CD4-positive, alpha-beta T cell (primary cell): ENCODE measurements at regions not wholly inside any gene's neighbourhood (a gene's known extent, or its start where the extent isn't known, plus 50 kb on each side); places are given as distances from the start of the nearest gene placed in this dataset.

Source experiments
- ATAC-seq: fragments of 200-7000 bp; cut with Tn5 transposase; one replicate; pipeline ENCODE4 v1.10.0; 2022; ENCODE audit warnings: mild to moderate bottlenecking; ENCODE audit not compliant: poor library complexity
- CTCF ChIA-PET: fragments of 350-600 bp; sonication (Branson Sonifier 250); formaldehyde crosslinking; loops from one replicate; lab custom pipeline; 2021; ENCODE audit warnings: antibody characterized with exemption, inconsistent platforms; lab: Charles Lee
- POLR2A ChIA-PET: fragments of 350-600 bp; sonication (Branson Sonifier 250); formaldehyde crosslinking; loops from one replicate; lab custom pipeline; 2021; ENCODE audit warnings: antibody characterized with exemption, inconsistent platforms; lab: Charles Lee
- DNase-seq, 14 experiments: peaks; one replicate each; pipeline ENCODE4 v3.0.0-alpha.2; 2013 to 2020; ENCODE audit warnings: mixed read lengths in 2 of 14
- H3K27ac ChIP-seq, 2 donors: one replicate each; pipeline versions ENCODE4 v1.5.1 to v1.7.0; 2013; ENCODE audit warnings: low read length in 2 of 2, low read depth in 1 of 2, mild to moderate bottlenecking in 1 of 2
- H3K27me3 ChIP-seq, 2 experiments: 1 replicate in 1 of 2; 2 replicates in 1 of 2; pipeline versions ENCODE4 v1.6.1 to v1.7.0; 2013; ENCODE audit warnings: low read length in 2 of 2, control low read depth in 1 of 2, mild to moderate bottlenecking in 1 of 2, moderate library complexity in 1 of 2; ENCODE audit not compliant: insufficient read depth in 2 of 2, control insufficient read depth in 1 of 2
- H3K36me3 ChIP-seq: one replicate; pipeline ENCODE4 v1.6.1; 2013; ENCODE audit warnings: low read length, control low read depth; ENCODE audit not compliant: insufficient read depth
- H3K4me1 ChIP-seq: one replicate; pipeline ENCODE4 v1.6.1; 2013; ENCODE audit warnings: low read length, control low read depth; ENCODE audit not compliant: insufficient read depth
- H3K4me3 ChIP-seq: one replicate; pipeline ENCODE4 v1.5.1; 2013; ENCODE audit warnings: mild to moderate bottlenecking, low read length, moderate library complexity
- H3K9me3 ChIP-seq, 2 experiments: 1 replicate in 1 of 2; 2 replicates in 1 of 2; pipeline versions ENCODE4 v1.6.1 to v1.7.0; 2013; ENCODE audit warnings: low read length in 2 of 2, mild to moderate bottlenecking in 2 of 2, control low read depth in 1 of 2, moderate library complexity in 1 of 2; ENCODE audit not compliant: control insufficient read depth in 1 of 2, insufficient read depth in 1 of 2
- H3K27ac Mint-ChIP-seq: one replicate; pipeline ENCODE4 v1.8.0; 2020; ENCODE audit warnings: mixed read lengths
- H3K27me3 Mint-ChIP-seq: one replicate; pipeline ENCODE4 v1.8.0; 2021; ENCODE audit warnings: mixed read lengths
- H3K36me3 Mint-ChIP-seq: one replicate; pipeline ENCODE4 v1.8.0; 2021; ENCODE audit warnings: low read depth, mixed read lengths
- H3K4me1 Mint-ChIP-seq: one replicate; pipeline ENCODE4 v1.8.0; 2021; ENCODE audit warnings: low read depth, mixed read lengths
- H3K4me3 Mint-ChIP-seq: one replicate; pipeline ENCODE4 v1.8.0; 2020; ENCODE audit warnings: mild to moderate bottlenecking, mixed read lengths
- H3K9me3 Mint-ChIP-seq: one replicate; pipeline ENCODE4 v1.8.0; 2020; ENCODE audit warnings: mixed read lengths
- intact Hi-C, 2 experiments: fragments of 100-400 bp; cut with DNase I in 1 of 2; cut with micrococcal nuclease in 1 of 2; formaldehyde crosslinking; loops; one replicate each; pipeline versions ENCODE4 v1.15.1 to v1.9.0; 2023 to 2025; cut with DNase I, micrococcal nuclease
- TF ChIP-seq, protein P1 (sequence below): fragments of 200-600 bp; IDR thresholded peaks from one replicate; pipeline ENCODE4 v1.8.0; 2022; ENCODE audit warnings: antibody characterized with exemption, mild to moderate bottlenecking

DNA sequence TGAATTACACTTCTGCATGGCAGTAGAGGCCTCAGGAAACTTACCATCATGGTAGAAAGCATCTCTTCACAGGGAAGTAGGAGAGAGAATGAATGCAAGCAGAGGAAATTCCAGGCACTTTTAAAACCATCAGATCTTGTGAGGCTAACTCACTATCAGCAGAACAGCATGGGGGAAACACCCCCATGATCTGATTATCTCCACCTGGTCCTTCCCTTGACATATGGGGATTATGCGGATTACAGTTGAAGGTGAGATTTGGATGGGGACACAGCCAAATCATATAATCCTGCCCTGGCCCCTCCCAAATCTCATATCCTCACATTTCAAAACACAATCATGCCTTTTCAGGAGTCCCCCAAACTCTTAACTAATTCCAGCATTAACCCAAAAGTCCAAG, 691.1 kb downstream of the SI start:
- TF ChIP-seq, protein P1, sequence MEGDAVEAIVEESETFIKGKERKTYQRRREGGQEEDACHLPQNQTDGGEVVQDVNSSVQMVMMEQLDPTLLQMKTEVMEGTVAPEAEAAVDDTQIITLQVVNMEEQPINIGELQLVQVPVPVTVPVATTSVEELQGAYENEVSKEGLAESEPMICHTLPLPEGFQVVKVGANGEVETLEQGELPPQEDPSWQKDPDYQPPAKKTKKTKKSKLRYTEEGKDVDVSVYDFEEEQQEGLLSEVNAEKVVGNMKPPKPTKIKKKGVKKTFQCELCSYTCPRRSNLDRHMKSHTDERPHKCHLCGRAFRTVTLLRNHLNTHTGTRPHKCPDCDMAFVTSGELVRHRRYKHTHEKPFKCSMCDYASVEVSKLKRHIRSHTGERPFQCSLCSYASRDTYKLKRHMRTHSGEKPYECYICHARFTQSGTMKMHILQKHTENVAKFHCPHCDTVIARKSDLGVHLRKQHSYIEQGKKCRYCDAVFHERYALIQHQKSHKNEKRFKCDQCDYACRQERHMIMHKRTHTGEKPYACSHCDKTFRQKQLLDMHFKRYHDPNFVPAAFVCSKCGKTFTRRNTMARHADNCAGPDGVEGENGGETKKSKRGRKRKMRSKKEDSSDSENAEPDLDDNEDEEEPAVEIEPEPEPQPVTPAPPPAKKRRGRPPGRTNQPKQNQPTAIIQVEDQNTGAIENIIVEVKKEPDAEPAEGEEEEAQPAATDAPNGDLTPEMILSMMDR = no peak
- Mint-ChIP-seq H3K4me1 (no peaks in the 10 kb centered on the region), H3K27me3 (no peaks in the 10 kb centered on the region), H3K4me3 (no peak overlapping the region), H3K9me3 (peaks cover 3% of the 10 kb centered on the region), H3K27ac (no peak overlapping the region), H3K36me3 (no peaks in the 10 kb centered on the region)
- H3K4me1 ChIP-seq = no peaks in the 10 kb centered on the region
- no peaks in the 10 kb centered on the region for H3K27me3 ChIP-seq
- intact Hi-C loops = no loop called here
- POLR2A ChIA-PET = no interaction called here
- CTCF ChIA-PET = no interaction called here
- ATAC-seq (no peak), DNase-seq (no peak)
- H3K36me3 ChIP-seq = no peaks in the 10 kb centered on the region
- no peaks in the 10 kb centered on the region for H3K9me3 ChIP-seq
- H3K4me3 ChIP-seq = no peak overlapping the region
- H3K27ac ChIP-seq = no peak overlapping the region

DNA sequence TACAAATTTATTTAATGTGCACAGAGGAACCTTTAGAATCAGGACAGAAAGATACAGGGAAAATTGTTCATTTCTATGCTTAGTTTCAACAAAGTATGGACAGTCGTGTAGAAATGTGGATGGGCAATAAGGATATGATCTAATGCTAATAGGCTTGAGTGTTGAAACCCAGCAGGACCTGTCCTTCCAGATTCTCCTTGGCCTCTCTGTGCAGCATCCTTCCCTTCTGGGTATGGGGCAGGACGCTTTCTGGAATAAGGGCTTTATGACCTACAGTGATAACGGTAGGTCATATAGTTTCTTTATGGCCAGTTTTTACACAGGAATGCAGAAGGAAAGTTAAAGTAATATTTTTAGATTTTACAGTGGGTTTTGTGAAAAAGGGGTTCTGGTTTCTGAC, 698.1 kb downstream of the SI start:
- intact Hi-C loops = no loop called here
- ATAC-seq (no peak), DNase-seq (no peak)
- Histone ChIP-seq H3K9me3 (peaks cover 0 to 4% of the 10 kb centered on the region in 2 experiments), H3K27ac (no peak overlapping the region), H3K4me3 (no peak overlapping the region), H3K4me1 (no peaks in the 10 kb centered on the region), H3K27me3 (no peaks in the 10 kb centered on the region), H3K36me3 (no peaks in the 10 kb centered on the region)
- Mint-ChIP-seq H3K4me3 (no peak overlapping the region), H3K27ac (no peak overlapping the region), H3K4me1 (no peaks in the 10 kb centered on the region), H3K27me3 (no peaks in the 10 kb centered on the region), H3K36me3 (no peaks in the 10 kb centered on the region), H3K9me3 (no peaks in the 10 kb centered on the region)
- CTCF ChIA-PET = no interaction called here
- POLR2A ChIA-PET = no interaction called here
- TF ChIP-seq, protein P1 = no peak

DNA sequence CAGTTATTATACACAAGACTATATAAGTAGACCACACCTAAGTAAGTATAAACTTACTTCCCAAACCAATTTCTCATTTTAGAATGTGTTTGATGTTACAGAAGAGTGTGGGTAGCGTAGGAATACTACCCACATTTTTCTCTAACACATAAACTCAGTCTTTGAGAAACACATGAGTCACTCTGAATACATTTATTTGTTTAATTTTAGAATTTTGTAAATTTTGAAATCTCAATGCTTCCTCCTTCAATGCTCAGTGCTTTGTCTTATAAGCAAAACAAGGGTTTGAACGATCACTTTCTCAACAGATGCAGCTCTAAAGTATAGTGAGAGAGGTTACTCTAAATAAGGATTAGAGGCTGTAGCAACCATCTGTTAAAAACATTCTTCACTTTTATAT, 700.8 kb downstream of the SI start:
- POLR2A ChIA-PET = no interaction called here
- ATAC-seq (no peak), DNase-seq (no peak)
- Mint-ChIP-seq H3K27me3 (no peaks in the 10 kb centered on the region), H3K36me3 (no peaks in the 10 kb centered on the region), H3K27ac (no peak overlapping the region), H3K4me3 (no peak overlapping the region), H3K4me1 (no peaks in the 10 kb centered on the region), H3K9me3 (peaks cover 3% of the 10 kb centered on the region)
- CTCF ChIA-PET = no interaction called here
- Histone ChIP-seq H3K36me3 (no peaks in the 10 kb centered on the region), H3K27ac (no peak overlapping the region), H3K27me3 (no peaks in the 10 kb centered on the region), H3K4me1 (no peaks in the 10 kb centered on the region), H3K9me3 (peaks cover 0 to 4% of the 10 kb centered on the region in 2 experiments), H3K4me3 (no peak overlapping the region)
- intact Hi-C loops = no loop called here
- TF ChIP-seq, protein P1 = no peak
